K562 (cell line): ENCODE measurements at regions not wholly inside any gene's neighbourhood (a gene's known extent, or its start where the extent isn't known, plus 50 kb on each side); places are given as distances from the start of the nearest gene placed in this dataset.
A peak's percentile ranks its signal among the peaks of the same experiment; 100 is the strongest.

Experiments
- ATAC-seq: fragments of 200-7000 bp; cut with Tn5 transposase; 3 replicates; pipeline ENCODE4 v1.9.1; 2020; ENCODE audit warnings: moderate library complexity
- BruUV-seq: library from RNA; stranded (reverse); fragments of 400-500 nt; replicated peaks from 2 replicates; lab custom pipeline; 2021; lab: Mats Ljungman, UMichigan
- CTCF ChIA-PET: fragments of 300-600 bp; formaldehyde crosslinking; extraction: SDS; loops from one replicate; lab custom pipeline; 2021; ENCODE audit warnings: low intra/inter-chr PET ratio; lab: Yijun Ruan, JAX
- POLR2A ChIA-PET: fragments of 300-600, 350-650 bp; sonication (Branson Sonifier 250); formaldehyde crosslinking; extraction: SDS; loops from one replicate; lab custom pipeline; 2021; ENCODE audit warnings: antibody characterized with exemption, inconsistent platforms; lab: Yijun Ruan, JAX
- DNase-seq, 4 experiments: peaks; one replicate each; pipeline versions ENCODE4 v3.0.0 to v3.0.0-alpha.2; 2011 to 2018; ENCODE audit warnings: low spot score in 3 of 4, mixed read lengths in 3 of 4; ENCODE audit errors: extremely low read depth in 1 of 4
- FAIRE-seq: peaks from 2 replicates; lab custom pipeline; 2011; peaks lifted over from hg19 to GRCh38; lab: Jason Lieb, UNC
- H2AFZ ChIP-seq: 2 replicates; pipeline ENCODE4 v1.6.0; 2011; ENCODE audit warnings: low read depth, low read length, control low read depth, inconsistent platforms
- H3K27ac ChIP-seq: fragments of 200-600 bp; 3 replicates; pipeline ENCODE4 v1.8.0; 2011; ENCODE audit warnings: low read depth, mild to moderate bottlenecking, control low read depth, inconsistent platforms, low read length, moderate library complexity, mixed read lengths; ENCODE audit errors: extremely low read depth
- H3K27me3 ChIP-seq, 2 experiments: fragments of 300-600 bp in 1 of 2; 2 replicates in 1 of 2; 3 replicates in 1 of 2; pipeline versions ENCODE4 v1.6.0 to v1.8.0; 2011; ENCODE audit warnings: inconsistent platforms in 2 of 2, low read length in 2 of 2, mild to moderate bottlenecking in 1 of 2, mixed read lengths in 1 of 2, moderate library complexity in 1 of 2; ENCODE audit not compliant: control insufficient read depth in 2 of 2, insufficient read depth in 2 of 2
- H3K36me3 ChIP-seq: fragments of 300-600 bp; 3 replicates; pipeline ENCODE4 v1.8.0; 2011; ENCODE audit warnings: mild to moderate bottlenecking, low read length, inconsistent platforms; ENCODE audit not compliant: control insufficient read depth, insufficient read depth
- H3K4me1 ChIP-seq, 2 experiments: fragments of 200-600 bp in 1 of 2; replicated peaks in 1 of 2; 2 replicates in 1 of 2; 3 replicates in 1 of 2; pipeline versions ENCODE4 v1.5.1 to v1.8.0; 2011; ENCODE audit warnings: inconsistent platforms in 2 of 2, low read length in 2 of 2, mild to moderate bottlenecking in 1 of 2, mixed read lengths in 1 of 2, moderate library complexity in 1 of 2; ENCODE audit not compliant: control insufficient read depth in 2 of 2, insufficient read depth in 2 of 2
- H3K4me2 ChIP-seq: 2 replicates; pipeline ENCODE4 v1.6.1; 2011; ENCODE audit warnings: low read length, control low read depth, inconsistent platforms, mixed read lengths; ENCODE audit not compliant: insufficient read depth
- H3K4me3 ChIP-seq: fragments of 200-600 bp; sonication (generic), shearing (Covaris generic); 2 replicates; pipeline ENCODE4 v1.5.1; 2016; ENCODE audit warnings: control low read depth, inconsistent platforms
- H3K79me2 ChIP-seq: fragments of 200-600 bp; 3 replicates; pipeline ENCODE4 v1.8.0; 2011; ENCODE audit warnings: low read length, inconsistent platforms; ENCODE audit not compliant: control insufficient read depth, insufficient read depth
- H3K9ac ChIP-seq, 2 experiments: 2 replicates each; pipeline versions ENCODE4 v1.6.0 to v1.6.1; 2011; ENCODE audit warnings: low read depth in 2 of 2, low read length in 2 of 2, control low read depth in 1 of 2, inconsistent platforms in 1 of 2, mild to moderate bottlenecking in 1 of 2, mixed read lengths in 1 of 2; ENCODE audit not compliant: insufficient read depth in 1 of 2
- H3K9me1 ChIP-seq: one replicate; pipeline ENCODE4 v1.6.0; 2011; ENCODE audit warnings: inconsistent platforms, mild to moderate bottlenecking, low read length, moderate library complexity; ENCODE audit not compliant: control insufficient read depth, insufficient read depth
- H3K9me3 ChIP-seq: replicated peaks from 2 replicates; pipeline ENCODE4 v1.5.1; 2011; ENCODE audit warnings: low read depth, low read length, inconsistent platforms; ENCODE audit not compliant: control insufficient read depth, insufficient read depth
- H4K20me1 ChIP-seq: replicated peaks from 2 replicates; pipeline ENCODE4 v1.6.1; 2011; ENCODE audit warnings: low read length, inconsistent platforms, mixed read lengths; ENCODE audit not compliant: control insufficient read depth, insufficient read depth
- ETV1 ChIP-seq: fragments of 450-650 bp; conservative IDR thresholded peaks from 2 replicates; pipeline ENCODE4 v1.6.1; 2016; ENCODE audit warnings: missing genetic modification characterization, control low read depth, low read depth, missing compliant biosample characterization
- FOSL1 ChIP-seq: fragments of 200-800 bp; sonication (Bioruptor generic); conservative IDR thresholded peaks from 2 replicates; pipeline ENCODE4 v1.6.1; 2016; ENCODE audit warnings: missing genetic modification characterization, missing compliant biosample characterization
- KAT2B ChIP-seq: IDR thresholded peaks from one replicate; pipeline ENCODE4 v1.6.1; 2012; ENCODE audit warnings: low read depth, mild to moderate bottlenecking, control low read depth, inconsistent platforms, low read length, moderate library complexity
- ZNF444 ChIP-seq: fragments of 250-450 bp; sonication (Bioruptor Pico); IDR thresholded peaks from 2 replicates; pipeline ENCODE4 v1.4.0; 2020; ENCODE audit warnings: mild to moderate bottlenecking, moderate library complexity
- WGBS: fragments of 100-300 bp; shearing (Covaris generic); methylation state at CpG from one replicate; pipeline ENCODE4 v1.1.6; 2016; ENCODE audit warnings: low coverage, mixed read lengths; ENCODE audit not compliant: insufficient coverage; ENCODE audit errors: missing lambda C conversion rate; 5-methylcytosine and 5-hydroxymethylcytosine counted together
- in situ Hi-C: fragments of 300-500 bp; cut with MboI; formaldehyde crosslinking; loops from 4 replicates; pipeline ENCODE4 v1.15.0; 2018; ENCODE audit warnings: inconsistent platforms, mixed read lengths
- intact Hi-C: fragments of 100-400 bp; cut with micrococcal nuclease; formaldehyde crosslinking; loops from 2 replicates; pipeline ENCODE4 v1.14.2; 2022
- TF ChIP-seq, protein P1 (sequence below), 2 experiments: fragments of 450-650 bp in 1 of 2; sonication (generic) in 1 of 2; formaldehyde crosslinking in 1 of 2; IDR thresholded peaks in 1 of 2; conservative IDR thresholded peaks in 1 of 2; 2 replicates each; pipeline versions ENCODE4 v1.6.1 to v1.8.1; 2016 to 2023; ENCODE audit warnings: mild to moderate bottlenecking in 2 of 2, moderate library complexity in 2 of 2, inconsistent platforms in 1 of 2, missing genetic modification reagents in 1 of 2

- POLR2A ChIA-PET: interaction anchor here (1.4 kb wide), 1 partner anchor 23 kb away, joined by 4 read pairs; no protein-coding TSS in a partner anchor
- TF ChIP-seq KAT2B (no peak), ZNF444 (no peak), ETV1 (no peak), FOSL1 (tag) (peak; percentile 88)
- TF ChIP-seq, protein P1, sequence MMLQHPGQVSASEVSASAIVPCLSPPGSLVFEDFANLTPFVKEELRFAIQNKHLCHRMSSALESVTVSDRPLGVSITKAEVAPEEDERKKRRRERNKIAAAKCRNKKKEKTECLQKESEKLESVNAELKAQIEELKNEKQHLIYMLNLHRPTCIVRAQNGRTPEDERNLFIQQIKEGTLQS (IDR thresholded peaks at IDR 0.05): 0 out of 2 replicates have a peak, but pooled peaks have one; percentile 13
- TF ChIP-seq, protein P1 (CRISPR knock-in tag; conservative IDR thresholded peaks at IDR 0.05): no peak
- peaks cover 8 to 20% of the 10 kb centered on the region in 2 experiments; a peak in 4 of 5 replicates for H3K27me3 ChIP-seq
- H3K4me2 ChIP-seq: no peak overlapping the region
- CTCF ChIA-PET: no interaction called here
- no peaks in the 10 kb centered on the region for H4K20me1 ChIP-seq
- no peak overlapping the region for H3K4me3 ChIP-seq
- H3K79me2 ChIP-seq: no peaks in the 10 kb centered on the region
- H3K4me1 ChIP-seq: no peaks in the 10 kb centered on the region
- H2AFZ ChIP-seq: no peak overlapping the region
- intact Hi-C loops (no loop called here), in situ Hi-C loops (no loop called here)
- no peak overlapping the region for H3K27ac ChIP-seq
- 4% methylated on average over 12 of the region's 12 CpGs for WGBS
- ATAC-seq: no peak
- no peaks in the 10 kb centered on the region for H3K9me3 ChIP-seq
- no peak overlapping the region for H3K9ac ChIP-seq
- no TSS peak for BruUV-seq
- DNase-seq: no peak
- FAIRE-seq: no peak
- no peaks in the 10 kb centered on the region for H3K36me3 ChIP-seq
- no peaks in the 10 kb centered on the region for H3K9me1 ChIP-seq
Measured at GRCh38 chr5:73370640-73371583, 77.7 kb downstream of the FOXD1 start.
